ENCODE measurements at regions not wholly inside any gene's neighbourhood (a gene's known extent, or its start where the extent isn't known, plus 50 kb on each side); places are given as distances from the start of the nearest gene placed in this dataset.

- TF ChIP-seq, protein P1, sequence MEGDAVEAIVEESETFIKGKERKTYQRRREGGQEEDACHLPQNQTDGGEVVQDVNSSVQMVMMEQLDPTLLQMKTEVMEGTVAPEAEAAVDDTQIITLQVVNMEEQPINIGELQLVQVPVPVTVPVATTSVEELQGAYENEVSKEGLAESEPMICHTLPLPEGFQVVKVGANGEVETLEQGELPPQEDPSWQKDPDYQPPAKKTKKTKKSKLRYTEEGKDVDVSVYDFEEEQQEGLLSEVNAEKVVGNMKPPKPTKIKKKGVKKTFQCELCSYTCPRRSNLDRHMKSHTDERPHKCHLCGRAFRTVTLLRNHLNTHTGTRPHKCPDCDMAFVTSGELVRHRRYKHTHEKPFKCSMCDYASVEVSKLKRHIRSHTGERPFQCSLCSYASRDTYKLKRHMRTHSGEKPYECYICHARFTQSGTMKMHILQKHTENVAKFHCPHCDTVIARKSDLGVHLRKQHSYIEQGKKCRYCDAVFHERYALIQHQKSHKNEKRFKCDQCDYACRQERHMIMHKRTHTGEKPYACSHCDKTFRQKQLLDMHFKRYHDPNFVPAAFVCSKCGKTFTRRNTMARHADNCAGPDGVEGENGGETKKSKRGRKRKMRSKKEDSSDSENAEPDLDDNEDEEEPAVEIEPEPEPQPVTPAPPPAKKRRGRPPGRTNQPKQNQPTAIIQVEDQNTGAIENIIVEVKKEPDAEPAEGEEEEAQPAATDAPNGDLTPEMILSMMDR (IDR thresholded peaks at IDR 0.05; ENCODE audit: insufficient read depth, low read depth, low read length), result no peak
- TF ChIP-seq EZH2 (IDR thresholded peaks at IDR 0.05; ENCODE audit: insufficient read depth, low read length), result no peak
Observed at GRCh38 chr4:170230242-170230641, 140.5 kb upstream of the AADAT start.

Measured in astrocyte (in vitro differentiated cells and primary cell).